ENCODE measurements at regions not wholly inside any gene's neighbourhood (a gene's known extent, or its start where the extent isn't known, plus 50 kb on each side); places are given as distances from the start of the nearest gene placed in this dataset.

- no peak overlapping the region for H3K4me3 ChIP-seq
- no peak overlapping the region for H3K27ac ChIP-seq
- intact Hi-C loops (cut with DNase I; ENCODE audit: low total_unique reads) = no loop called here
- no peaks in the 10 kb centered on the region for H3K4me1 ChIP-seq
- WGBS, 5 donors = 77 to 93% (median 88%) methylated on average over 3 of the region's 3 CpGs
- no peak for DNase-seq
- no peaks in the 10 kb centered on the region for H3K36me3 ChIP-seq
- peaks cover 0 to 1% (median 0%) of the 10 kb centered on the region in 8 donors for H3K9me3 ChIP-seq
- no peaks in the 10 kb centered on the region for H3K27me3 ChIP-seq (replicated peaks in 1 of 7)
- TF ChIP-seq POLR2AphosphoS5 (IDR thresholded peaks at IDR 0.05) (no peak), POLR2A (IDR thresholded peaks at IDR 0.05) (no peak), CTCF (IDR thresholded peaks at IDR 0.05 in 8 of 11, conservative IDR thresholded peaks at IDR 0.05 in 3 of 11) (no peak)
Measured at GRCh38 chr2:160791884-160792283, 298.3 kb upstream of the RBMS1 start.

GRCh38 chr2:160792837-160793236, 299.2 kb upstream of the RBMS1 start:
- no peak overlapping the region for H3K27ac ChIP-seq
- intact Hi-C loops (cut with DNase I; ENCODE audit: low total_unique reads) = no loop called here
- no peaks in the 10 kb centered on the region for H3K27me3 ChIP-seq (replicated peaks in 1 of 7)
- peaks cover 0 to 8% (median 0%) of the 10 kb centered on the region in 8 donors for H3K9me3 ChIP-seq
- TF ChIP-seq POLR2A (IDR thresholded peaks at IDR 0.05) = no peak
- no peak for TF ChIP-seq CTCF (IDR thresholded peaks at IDR 0.05 in 8 of 11, conservative IDR thresholded peaks at IDR 0.05 in 3 of 11)
- no peak for TF ChIP-seq POLR2AphosphoS5 (IDR thresholded peaks at IDR 0.05)
- no peak for DNase-seq
- no peaks in the 10 kb centered on the region for H3K4me1 ChIP-seq
- H3K4me3 ChIP-seq = no peak overlapping the region
- no peaks in the 10 kb centered on the region for H3K36me3 ChIP-seq
- WGBS, 5 donors = 68 to 83% (median 76%) methylated on average over 4 of the region's 4 CpGs

- Histone ChIP-seq H3K27me3 (replicated peaks in 1 of 7) (no peaks in the 10 kb centered on the region), H3K36me3 (no peaks in the 10 kb centered on the region), H3K4me1 (no peaks in the 10 kb centered on the region), H3K4me3 (no peak overlapping the region), H3K9me3 (peaks cover 0 to 8% (median 0%) of the 10 kb centered on the region in 8 donors), H3K27ac (no peak overlapping the region)
- intact Hi-C loops (cut with DNase I; ENCODE audit: low total_unique reads) = no loop called here
- 76 to 84% (median 79%) methylated on average over 3 of the region's 3 CpGs for WGBS, 5 donors
- TF ChIP-seq CTCF (IDR thresholded peaks at IDR 0.05 in 8 of 11, conservative IDR thresholded peaks at IDR 0.05 in 3 of 11) (no peak), POLR2A (IDR thresholded peaks at IDR 0.05) (no peak), POLR2AphosphoS5 (IDR thresholded peaks at IDR 0.05) (no peak)
- DNase-seq = no peak
Measured at GRCh38 chr2:160794926-160795325, 301.3 kb upstream of the RBMS1 start.

- no peak overlapping the region for H3K4me3 ChIP-seq
- intact Hi-C loops (cut with DNase I; ENCODE audit: low total_unique reads) = no loop called here
- TF ChIP-seq POLR2AphosphoS5 (IDR thresholded peaks at IDR 0.05) = no peak
- no peak for TF ChIP-seq CTCF (IDR thresholded peaks at IDR 0.05 in 8 of 11, conservative IDR thresholded peaks at IDR 0.05 in 3 of 11)
- TF ChIP-seq POLR2A (IDR thresholded peaks at IDR 0.05) = no peak
Measured at GRCh38 chr2:160803881-160804280, 310.3 kb upstream of the RBMS1 start.

More at GRCh38 chr2:160803881-160804280, 310.3 kb upstream of the RBMS1 start:
- peaks cover 0 to 14% (median 0%) of the 10 kb centered on the region in 8 donors for H3K9me3 ChIP-seq
- no peak for DNase-seq
- no peak overlapping the region for H3K27ac ChIP-seq
- no peaks in the 10 kb centered on the region for H3K27me3 ChIP-seq (replicated peaks in 1 of 7)
- no peaks in the 10 kb centered on the region for H3K36me3 ChIP-seq
- H3K4me1 ChIP-seq = no peaks in the 10 kb centered on the region
